ENCODE measurements at regions not wholly inside any gene's neighbourhood (a gene's known extent, or its start where the extent isn't known, plus 50 kb on each side); places are given as distances from the start of the nearest gene placed in this dataset.

DNA sequence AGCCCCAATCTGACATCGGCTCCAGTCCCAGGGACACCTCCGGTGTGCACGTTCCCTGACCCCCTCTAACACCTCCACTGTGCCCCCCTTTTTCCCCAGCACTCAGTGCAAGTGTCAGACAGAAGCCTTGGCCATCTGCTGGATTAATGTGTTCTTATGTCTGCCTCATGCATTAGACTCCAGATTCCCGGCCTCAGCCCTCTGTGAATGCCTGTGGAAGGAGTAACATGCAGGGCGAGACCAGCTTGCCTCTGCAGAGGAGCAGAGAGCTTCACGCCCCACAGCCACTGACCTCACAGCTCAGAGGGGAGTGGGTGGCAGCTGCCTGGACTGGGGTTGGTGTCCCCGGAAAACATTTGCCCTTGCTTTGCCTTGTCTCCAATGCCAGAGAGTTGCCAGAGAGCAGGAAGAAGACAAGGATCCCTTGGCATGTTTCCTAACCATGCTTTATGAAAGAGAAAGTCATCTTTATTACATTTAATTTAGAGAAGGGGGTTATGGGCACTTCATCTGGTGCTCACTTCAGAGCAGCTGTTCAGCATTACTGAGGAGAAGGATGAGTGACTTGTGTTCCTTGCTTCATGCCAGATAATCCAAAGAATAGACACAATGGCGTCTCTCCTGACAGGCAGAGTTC is 91.6 kb upstream of the CXCL12 start:
- no peak for DNase-seq (ENCODE audit: low read depth)

DNA sequence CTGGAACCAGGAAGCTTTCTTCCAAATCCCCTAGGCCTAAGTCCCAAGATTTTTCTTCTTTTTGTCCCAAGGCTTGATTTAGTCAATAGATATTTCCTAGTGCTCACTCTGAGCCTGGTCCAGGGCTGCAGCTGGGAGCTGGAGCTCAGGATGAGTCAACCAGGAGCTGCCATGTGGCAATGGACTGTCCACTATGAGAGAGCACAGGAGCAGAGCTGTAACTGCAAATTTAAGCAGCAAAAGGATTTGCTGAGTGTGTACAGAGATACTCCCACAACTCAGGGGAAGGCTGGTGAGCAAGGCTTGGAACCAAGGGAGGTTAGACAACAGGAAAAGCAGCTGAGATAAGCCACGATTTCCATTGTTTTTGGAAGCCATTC is 92.1 kb upstream of the CXCL12 start:
- no peak for DNase-seq (ENCODE audit: low read depth)

- no peak for DNase-seq (ENCODE audit: low read depth)
Measured at GRCh38 chr10:44478040-44478439, 93.1 kb upstream of the CXCL12 start.

DNA sequence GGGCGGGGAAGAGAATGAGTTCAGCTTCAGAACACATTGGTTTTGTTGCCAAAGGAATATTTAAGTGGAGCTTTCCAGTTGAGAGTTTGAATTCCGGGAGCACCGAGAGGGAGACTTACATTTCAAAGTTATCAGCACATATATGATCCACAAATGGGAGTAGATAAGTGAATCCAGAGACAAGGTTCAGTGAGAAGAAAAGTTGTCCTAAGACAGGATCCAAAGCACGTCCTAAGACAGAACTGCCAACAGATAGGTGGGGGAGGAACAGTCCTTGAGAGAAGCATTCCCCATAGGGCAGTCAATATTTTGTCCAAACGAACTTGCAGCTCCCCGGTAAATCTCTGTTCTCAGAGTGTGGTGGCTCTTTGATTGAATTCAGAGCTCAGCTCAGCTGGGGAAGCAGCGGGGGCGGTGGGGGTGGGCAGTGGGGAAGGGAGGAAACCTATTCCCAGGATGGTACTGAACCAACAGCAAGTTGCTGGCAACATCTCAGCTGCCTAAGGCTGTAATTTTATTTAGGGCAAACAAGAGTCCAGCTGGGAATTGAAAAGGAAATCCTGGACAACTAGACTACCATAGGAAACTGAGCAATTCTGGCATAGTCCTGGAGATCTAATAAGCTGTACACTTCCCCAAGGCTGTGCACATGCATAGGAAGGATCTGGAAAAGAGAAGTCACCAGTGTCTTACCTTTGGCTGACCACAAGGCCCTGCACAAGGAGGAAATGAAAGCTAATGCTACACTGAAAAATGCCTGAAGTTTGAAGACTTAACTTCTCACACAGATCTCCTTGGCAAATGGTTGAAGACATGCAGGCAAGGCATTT is 94.2 kb upstream of the CXCL12 start:
- no peak for DNase-seq (ENCODE audit: low read depth)

GRCh38 chr10:44492678-44493077 is 107.8 kb upstream of the CXCL12 start:
- no peak for DNase-seq (ENCODE audit: low read depth)

GRCh38 chr10:44498222-44498621 is 113.3 kb upstream of the CXCL12 start:
- DNase-seq (ENCODE audit: low read depth) = no peak

DNA sequence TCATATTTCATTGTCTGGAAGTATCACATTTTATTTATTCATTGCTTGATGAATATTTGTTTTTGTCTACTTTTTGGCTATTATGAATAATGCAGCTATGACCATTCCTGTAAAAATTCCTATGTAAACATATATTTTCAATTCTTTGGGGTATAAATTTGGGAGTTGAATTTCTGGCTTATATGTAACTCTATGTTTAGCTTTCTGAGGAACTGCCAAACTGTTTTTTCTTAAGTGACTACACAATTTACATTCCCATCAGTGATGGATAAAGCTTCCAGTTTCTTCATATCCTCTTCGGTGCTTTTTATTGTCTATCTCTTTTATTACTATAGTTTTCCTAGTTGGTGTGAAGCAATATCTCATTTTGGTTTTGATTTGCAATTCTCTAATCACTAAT is 115.6 kb upstream of the CXCL12 start:
- no peak for DNase-seq (ENCODE audit: low read depth)

DNA sequence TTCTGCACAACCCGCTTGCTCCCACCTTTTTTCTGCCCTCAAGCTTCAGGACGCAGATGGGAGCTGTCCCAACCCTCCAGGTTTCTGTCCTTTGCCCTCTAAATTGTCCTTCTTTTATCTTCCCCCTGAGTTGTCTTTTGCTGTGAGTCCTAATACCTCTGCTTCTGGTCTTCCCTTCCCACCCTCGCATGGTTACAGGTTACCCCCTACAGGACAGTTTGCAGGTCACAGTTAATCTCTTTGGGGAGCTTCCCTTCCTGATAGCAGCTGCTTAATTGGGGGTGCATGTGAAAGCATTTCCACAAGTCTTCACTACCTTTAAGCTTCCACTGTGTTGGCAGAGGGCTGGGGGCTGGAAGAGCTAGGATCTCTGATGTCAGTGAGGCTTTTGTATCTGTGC is 121.5 kb upstream of the CXCL12 start:
- DNase-seq (ENCODE audit: low read depth) = no peak

GRCh38 chr10:44510379-44511115 is 125.7 kb upstream of the CXCL12 start:
- DNase-seq (ENCODE audit: low read depth) = no peak

- DNase-seq (ENCODE audit: low read depth) = no peak
Measured at GRCh38 chr10:44511166-44511565, 126.3 kb upstream of the CXCL12 start.

- no peak for DNase-seq (ENCODE audit: low read depth)
Measured at GRCh38 chr10:44511601-44512000, 126.7 kb upstream of the CXCL12 start.

DNA sequence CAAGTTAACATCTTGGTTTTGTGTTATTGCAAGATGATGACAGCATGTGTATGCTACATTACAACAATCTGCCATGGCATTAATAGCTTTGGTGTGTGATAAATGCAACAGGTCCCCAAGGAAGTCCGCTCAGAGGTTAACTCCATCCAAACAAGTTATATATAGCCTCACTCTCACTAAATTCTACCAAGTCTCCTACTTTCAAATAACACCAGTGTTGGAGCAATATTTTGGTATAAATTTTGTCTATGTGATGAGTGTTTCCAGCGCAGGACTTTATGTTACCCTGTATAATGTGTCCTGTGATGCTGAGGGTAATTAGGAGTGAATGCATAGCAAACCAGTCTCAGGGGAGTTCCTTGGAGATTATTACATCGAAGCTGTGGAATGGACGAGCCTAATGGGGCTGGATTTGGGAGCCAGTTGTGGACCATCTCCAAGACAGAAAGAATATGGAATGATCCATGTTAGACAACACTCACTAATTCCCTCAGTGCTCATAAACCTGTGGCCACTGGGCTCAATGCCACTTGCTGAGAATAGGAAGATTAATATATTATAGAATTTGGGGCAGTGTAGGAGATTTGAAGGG is 127.6 kb upstream of the CXCL12 start:
- DNase-seq (ENCODE audit: low read depth) = no peak

- no peak for DNase-seq (ENCODE audit: low read depth)
Measured at GRCh38 chr10:44513591-44513990, 128.7 kb upstream of the CXCL12 start.

DNA sequence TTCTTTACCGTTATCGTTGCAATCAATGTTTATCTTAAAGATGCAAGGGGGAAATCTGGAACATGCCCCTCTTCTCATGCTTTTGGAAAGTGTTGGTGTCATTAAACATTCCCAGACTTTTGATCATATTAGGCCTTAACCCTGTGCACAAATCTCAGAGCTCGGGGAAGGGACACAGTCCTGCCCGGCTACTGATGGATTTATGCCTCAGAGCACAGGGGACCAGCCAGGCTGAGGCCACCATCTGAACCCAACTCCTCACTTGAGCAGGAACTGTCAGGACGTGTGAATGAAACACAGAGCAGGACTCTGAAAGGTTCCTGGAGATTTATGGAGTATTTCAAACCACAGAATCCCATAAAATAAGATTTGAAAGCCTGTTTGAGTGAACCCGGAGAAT is 132.0 kb upstream of the CXCL12 start:
- DNase-seq (ENCODE audit: low read depth) = no peak

DNA sequence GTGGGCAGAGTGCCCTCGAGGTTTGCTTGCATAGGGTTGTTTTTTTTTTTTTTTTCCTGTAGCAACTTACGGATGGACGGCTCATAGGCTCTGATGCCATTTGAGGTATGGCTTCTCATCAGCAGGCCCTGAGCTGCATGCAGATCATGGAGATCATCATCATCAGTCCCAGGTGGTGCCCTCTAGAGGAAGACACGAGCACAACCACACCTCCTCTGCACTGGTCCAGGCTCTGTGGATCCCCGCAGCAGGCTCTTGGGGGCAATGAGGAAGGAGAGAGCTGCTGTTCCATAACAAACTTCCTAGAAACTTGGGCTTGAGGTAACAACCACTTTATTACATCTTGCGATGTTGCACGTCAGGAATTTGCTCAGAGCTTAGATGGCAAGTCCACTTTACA is 132.7 kb upstream of the CXCL12 start:
- DNase-seq (ENCODE audit: low read depth) = no peak

DNA sequence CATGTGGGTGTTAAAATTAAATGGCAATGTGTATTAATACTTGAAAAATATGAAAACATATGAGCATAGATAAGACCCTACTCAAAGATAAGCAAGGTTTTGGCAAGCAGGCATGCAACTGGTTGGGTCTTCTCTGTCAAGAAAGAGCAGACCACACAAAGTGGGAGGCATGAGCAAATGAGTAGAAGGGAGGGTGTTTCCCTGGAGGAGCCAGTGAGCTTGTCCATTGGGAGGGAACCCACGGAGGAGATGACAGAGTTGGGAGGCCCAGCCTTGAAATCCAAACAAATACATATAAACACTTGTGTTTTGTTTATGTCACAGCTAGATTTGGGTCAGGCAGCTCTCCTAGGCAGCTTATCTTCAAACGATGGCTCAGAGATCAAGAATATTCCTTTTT is 134.5 kb upstream of the CXCL12 start:
- no peak for DNase-seq (ENCODE audit: low read depth)

- no peak for DNase-seq (ENCODE audit: low read depth)
Measured at GRCh38 chr10:44520651-44521050, 135.8 kb upstream of the CXCL12 start.

DNA sequence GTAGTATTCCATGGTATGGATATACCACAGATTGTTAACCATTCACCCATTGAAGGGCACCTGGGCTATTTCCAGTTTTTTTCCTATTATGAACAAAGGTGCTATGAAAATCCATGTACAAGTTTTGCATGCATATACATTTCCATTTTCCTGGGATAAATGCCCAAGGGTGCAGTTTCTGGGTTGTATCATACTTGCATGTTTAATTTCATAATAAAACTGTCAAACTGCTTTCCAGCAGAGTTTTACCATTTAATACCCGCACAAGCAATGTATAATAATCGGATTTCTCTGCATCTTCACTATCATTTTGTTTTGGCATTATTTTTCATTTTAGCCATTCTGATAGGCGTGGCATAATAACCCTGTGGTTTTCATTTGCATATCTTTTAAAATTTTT is 154.3 kb upstream of the CXCL12 start:
- no peak for DNase-seq (ENCODE audit: low read depth)

DNA sequence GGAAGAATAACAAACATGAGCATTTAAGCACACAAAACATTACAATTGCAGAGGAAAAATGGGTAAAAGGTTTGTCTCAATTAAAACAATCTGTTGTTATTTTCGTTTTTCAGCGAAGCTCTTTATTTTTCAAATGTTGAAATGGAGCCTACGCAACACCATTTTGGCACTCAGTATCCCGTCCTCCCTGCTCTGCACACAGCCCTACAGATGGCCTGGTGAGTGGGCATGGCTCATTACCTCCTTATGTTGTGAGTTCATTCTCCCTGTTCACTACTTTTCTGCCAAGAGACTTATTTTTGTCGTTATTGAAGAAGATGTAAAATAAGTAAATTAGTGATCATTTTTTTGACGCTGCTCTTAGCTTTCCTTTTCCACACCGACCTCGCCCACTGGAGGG is 167.8 kb upstream of the CXCL12 start:
- DNase-seq (ENCODE audit: low read depth) = no peak

GRCh38 chr10:44557596-44558191 is 172.8 kb upstream of the CXCL12 start:
- no peak for DNase-seq (ENCODE audit: low read depth)

GRCh38 chr10:44558521-44558920 is 173.6 kb upstream of the CXCL12 start:
- no peak for DNase-seq (ENCODE audit: low read depth)

DNA sequence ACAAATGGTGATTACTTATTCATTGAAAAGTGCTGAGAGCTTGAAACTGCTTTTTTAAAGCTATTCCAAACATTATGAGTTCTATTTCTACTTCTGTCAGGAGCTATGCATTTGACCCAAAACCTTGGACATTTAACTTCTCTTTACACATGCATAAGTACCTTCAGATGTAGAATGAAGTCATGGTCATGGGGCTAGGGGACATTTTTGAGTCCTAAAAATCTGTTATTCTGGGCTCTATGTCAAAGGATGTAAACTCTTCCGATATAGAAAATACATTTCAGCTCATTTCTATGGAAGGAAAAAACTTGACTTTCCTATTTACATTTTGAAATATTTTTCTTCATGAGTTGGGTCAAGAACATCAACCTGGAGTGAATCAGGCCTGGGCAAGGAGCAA is 179.5 kb upstream of the CXCL12 start:
- no peak for DNase-seq (ENCODE audit: low read depth)
